BJ (cell line): ENCODE measurements at regions not wholly inside any gene's neighbourhood (a gene's known extent, or its start where the extent isn't known, plus 50 kb on each side); places are given as distances from the start of the nearest gene placed in this dataset.

Experiments
- CTCF ChIA-PET: fragments of 350-600 bp; formaldehyde crosslinking; extraction: SDS; loops from one replicate; lab custom pipeline; 2021; ENCODE audit warnings: antibody characterized with exemption, inconsistent platforms; lab: Yijun Ruan, JAX
- POLR2A ChIA-PET: fragments of 300-600 bp; sonication (Branson Sonifier 250); formaldehyde crosslinking; extraction: SDS; loops from one replicate; lab custom pipeline; 2021; ENCODE audit warnings: antibody characterized with exemption; lab: Charles Lee
- DNase-seq: peaks from one replicate; pipeline ENCODE4 v3.0.0-alpha.2; 2011; ENCODE audit warnings: low read depth
- H3K27me3 ChIP-seq: 2 replicates; pipeline ENCODE4 v1.6.0; 2011; ENCODE audit warnings: low read length; ENCODE audit not compliant: control insufficient read depth, insufficient read depth
- H3K36me3 ChIP-seq: 2 replicates; pipeline ENCODE4 v1.5.1; 2011; ENCODE audit warnings: low read length; ENCODE audit not compliant: control insufficient read depth, insufficient read depth
- H3K4me3 ChIP-seq: 2 replicates; pipeline ENCODE4 v1.5.1; 2011; ENCODE audit warnings: low read depth, mild to moderate bottlenecking, control low read depth, low read length
- CTCF ChIP-seq: IDR thresholded peaks from 2 replicates; pipeline ENCODE4 v1.5.1; 2011; ENCODE audit warnings: low read depth, mild to moderate bottlenecking, control low read depth, inconsistent platforms, low read length, moderate library complexity; ENCODE audit not compliant: insufficient read depth

- Histone ChIP-seq H3K4me3 (no peak overlapping the region), H3K27me3 (peaks cover 22% of the 10 kb centered on the region), H3K36me3 (no peaks in the 10 kb centered on the region)
- DNase-seq = no peak
- ChIA-PET POLR2A (no interaction called here), CTCF (interaction anchor here (0.5 kb wide), 1 partner anchor 731 kb away, joined by 3 read pairs; no protein-coding TSS in a partner anchor)
- TF ChIP-seq CTCF = no peak
Measured at GRCh38 chr15:69991551-69991980, 106.2 kb downstream of the TLE3 start.

- TF ChIP-seq CTCF = no peak
- CTCF ChIA-PET = no interaction called here
- Histone ChIP-seq H3K27me3 (peaks cover 20% of the 10 kb centered on the region), H3K4me3 (no peak overlapping the region), H3K36me3 (no peaks in the 10 kb centered on the region)
- POLR2A ChIA-PET = no interaction called here
- DNase-seq = no peak
Measured at GRCh38 chr15:69992348-69992747, 105.4 kb downstream of the TLE3 start.

DNA sequence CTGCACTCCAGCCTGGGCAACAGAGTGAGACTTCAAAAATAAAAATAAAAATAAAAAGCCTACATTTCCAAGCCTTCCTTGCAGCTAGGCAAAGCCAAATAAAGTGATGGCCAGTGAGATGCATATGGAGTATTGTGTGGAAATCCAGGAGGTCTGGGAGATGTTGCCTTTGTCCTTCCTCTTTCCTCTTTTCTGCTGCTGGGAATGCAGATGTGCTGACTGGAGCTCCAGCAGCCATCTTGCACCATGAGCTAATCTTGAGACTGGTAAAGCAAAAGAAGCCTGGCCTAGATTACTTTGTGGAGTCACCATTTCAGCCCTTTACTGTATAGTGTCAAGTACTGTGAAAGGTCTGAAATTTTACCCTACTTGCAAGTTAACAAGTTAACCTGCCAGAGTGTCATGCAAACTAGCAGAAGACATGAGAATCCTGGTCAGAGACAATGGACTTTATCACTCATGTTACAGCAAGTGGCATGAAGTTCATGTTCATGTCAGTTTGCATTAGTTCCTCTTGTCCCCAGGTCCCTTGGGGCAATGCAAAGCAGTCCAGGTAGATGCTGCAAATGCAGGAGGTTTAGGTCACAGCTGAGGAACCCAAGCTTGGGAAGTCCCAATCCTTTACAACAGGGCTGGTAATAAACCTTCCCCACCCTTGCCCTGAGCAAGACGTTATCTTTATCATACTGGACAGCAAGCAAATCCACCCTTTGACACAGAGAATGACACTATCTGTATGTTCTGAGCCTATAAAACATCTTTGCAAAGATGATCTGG, 103.1 kb downstream of the TLE3 start:
- POLR2A ChIA-PET = no interaction called here

DNA sequence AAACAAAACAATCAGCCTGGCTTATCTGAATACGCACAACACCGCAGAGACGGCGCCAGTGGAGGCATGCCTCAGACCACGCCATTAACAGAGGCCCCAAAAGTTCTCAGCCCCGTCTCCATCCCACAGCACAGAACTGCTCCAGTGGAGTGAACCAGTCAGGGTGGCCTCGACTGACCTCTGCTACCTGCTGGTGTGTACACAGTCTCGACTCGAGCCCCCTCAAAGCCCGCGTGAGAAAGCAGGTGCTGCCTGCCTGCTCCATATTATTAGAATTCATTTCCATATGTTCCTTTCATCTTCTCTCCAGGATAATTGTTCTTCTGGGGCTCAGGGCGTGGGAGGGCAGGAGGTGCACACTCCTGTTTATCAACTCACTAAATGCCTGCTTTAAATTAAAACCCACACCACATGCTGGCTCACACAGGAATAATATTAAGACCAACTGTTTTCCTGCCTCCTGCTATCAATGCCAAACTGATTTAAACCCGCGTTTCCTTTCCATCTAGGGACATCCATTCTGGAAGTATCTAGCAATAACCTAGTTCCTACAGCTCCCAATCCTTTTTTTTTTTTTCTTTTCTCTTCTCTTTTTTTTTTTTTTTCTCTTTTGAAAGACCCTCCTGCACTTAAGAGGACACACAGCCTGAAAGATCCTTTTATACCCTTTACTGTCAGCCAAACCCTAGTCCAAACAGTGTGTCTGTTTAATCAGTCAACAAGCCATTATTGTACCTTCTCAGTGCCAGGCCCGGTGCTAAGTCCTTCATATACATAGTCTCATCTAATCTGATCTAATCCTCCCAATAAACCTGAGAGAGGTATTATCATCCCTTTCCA, 101.2 kb downstream of the TLE3 start:
- CTCF ChIA-PET = no interaction called here
- no peaks in the 10 kb centered on the region for H3K36me3 ChIP-seq
- DNase-seq = no peak
- no peak for TF ChIP-seq CTCF
- H3K4me3 ChIP-seq = no peak overlapping the region
- POLR2A ChIA-PET = no interaction called here
- peaks cover 10% of the 10 kb centered on the region for H3K27me3 ChIP-seq

More for the DNA sequence above, 103.1 kb downstream of the TLE3 start:
- no peak for DNase-seq
- TF ChIP-seq CTCF = no peak
- Histone ChIP-seq H3K27me3 (peaks cover 16% of the 10 kb centered on the region), H3K36me3 (no peaks in the 10 kb centered on the region), H3K4me3 (no peak overlapping the region)
- CTCF ChIA-PET = no interaction called here

DNA sequence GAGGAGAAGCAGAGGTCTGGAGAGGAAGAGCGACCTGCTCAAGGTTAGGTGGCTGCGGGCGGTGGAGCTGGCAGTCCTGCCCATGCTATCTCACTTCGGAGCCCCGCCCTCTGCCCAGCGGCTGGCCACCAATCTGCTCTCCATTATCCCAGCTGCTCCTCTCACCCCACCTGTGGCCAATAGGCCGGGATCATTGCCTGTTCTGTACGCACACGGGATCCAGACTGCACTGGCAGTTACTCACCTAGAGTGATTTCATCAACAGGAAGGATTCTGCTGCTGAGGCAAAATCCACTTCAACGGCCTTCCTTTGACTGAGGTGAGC, 100.6 kb downstream of the TLE3 start:
- no peaks in the 10 kb centered on the region for H3K36me3 ChIP-seq
- H3K27me3 ChIP-seq = peaks cover 10% of the 10 kb centered on the region
- no peak for DNase-seq
- CTCF ChIA-PET = no interaction called here
- H3K4me3 ChIP-seq = no peak overlapping the region
- no peak for TF ChIP-seq CTCF
- POLR2A ChIA-PET = no interaction called here
